ENCODE measurements at regions not wholly inside any gene's neighbourhood (a gene's known extent, or its start where the extent isn't known, plus 50 kb on each side); places are given as distances from the start of the nearest gene placed in this dataset.

- peaks cover 1% of the 10 kb centered on the region for H3K9me3 Mint-ChIP-seq (ENCODE audit: unreplicated experiment)
- H3K4me1 Mint-ChIP-seq (ENCODE audit: low read depth, unreplicated experiment), result peaks cover 9% of the 10 kb centered on the region
- peaks cover 8% of the 10 kb centered on the region for H3K27me3 Mint-ChIP-seq (ENCODE audit: unreplicated experiment)
- no peaks in the 10 kb centered on the region for H3K36me3 Mint-ChIP-seq (ENCODE audit: unreplicated experiment)
- no peak overlapping the region for H3K27ac Mint-ChIP-seq (ENCODE audit: unreplicated experiment)
- no peak for TF ChIP-seq CTCF (IDR thresholded peaks at IDR 0.05; ENCODE audit: partially characterized antibody, unreplicated experiment)
- no peak for DNase-seq
- no peak overlapping the region for H3K4me3 Mint-ChIP-seq (ENCODE audit: unreplicated experiment)
Observed at GRCh38 chr15:69914960-69915359, 182.8 kb downstream of the TLE3 start.

DNA sequence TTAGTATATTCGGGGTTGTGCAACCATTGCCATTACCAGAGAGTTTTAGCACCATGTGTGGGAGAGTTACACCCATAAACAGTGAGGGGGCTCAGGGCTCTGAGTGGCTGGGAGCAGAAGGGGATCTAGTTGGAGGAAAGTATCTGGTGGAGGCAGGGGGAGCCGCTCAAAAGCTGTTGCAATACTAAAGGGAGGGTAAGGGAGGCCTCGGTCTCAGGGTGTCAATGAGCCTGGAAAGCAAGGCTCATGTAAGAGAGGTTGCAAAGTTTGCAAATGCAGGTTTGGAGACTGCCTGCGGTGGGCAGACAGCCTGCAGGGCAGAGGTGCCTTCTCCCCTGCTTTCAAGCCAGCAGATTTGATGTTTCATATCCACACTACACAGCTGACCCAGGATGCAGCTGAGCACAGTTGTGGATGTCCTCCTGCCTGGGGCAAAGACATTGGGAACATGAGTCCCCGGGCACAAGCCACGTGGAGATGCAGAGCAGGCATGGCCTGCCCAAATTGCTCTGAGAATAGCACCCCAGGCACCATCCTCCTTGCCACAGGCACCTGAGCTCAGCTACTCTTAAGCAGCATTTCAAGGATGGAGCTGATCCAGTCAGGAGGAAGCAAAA is 181.4 kb downstream of the TLE3 start:
- H3K4me3 Mint-ChIP-seq (ENCODE audit: unreplicated experiment), result no peak overlapping the region
- H3K27ac Mint-ChIP-seq (ENCODE audit: unreplicated experiment), result no peak overlapping the region
- peaks cover 10% of the 10 kb centered on the region for H3K4me1 Mint-ChIP-seq (ENCODE audit: low read depth, unreplicated experiment)
- H3K36me3 Mint-ChIP-seq (ENCODE audit: unreplicated experiment), result peaks cover 2% of the 10 kb centered on the region
- TF ChIP-seq CTCF (IDR thresholded peaks at IDR 0.05; ENCODE audit: partially characterized antibody, unreplicated experiment), result no peak
- H3K27me3 Mint-ChIP-seq (ENCODE audit: unreplicated experiment), result peaks cover 12% of the 10 kb centered on the region
- H3K9me3 Mint-ChIP-seq (ENCODE audit: unreplicated experiment), result peaks cover 1% of the 10 kb centered on the region
- no peak for DNase-seq

DNA sequence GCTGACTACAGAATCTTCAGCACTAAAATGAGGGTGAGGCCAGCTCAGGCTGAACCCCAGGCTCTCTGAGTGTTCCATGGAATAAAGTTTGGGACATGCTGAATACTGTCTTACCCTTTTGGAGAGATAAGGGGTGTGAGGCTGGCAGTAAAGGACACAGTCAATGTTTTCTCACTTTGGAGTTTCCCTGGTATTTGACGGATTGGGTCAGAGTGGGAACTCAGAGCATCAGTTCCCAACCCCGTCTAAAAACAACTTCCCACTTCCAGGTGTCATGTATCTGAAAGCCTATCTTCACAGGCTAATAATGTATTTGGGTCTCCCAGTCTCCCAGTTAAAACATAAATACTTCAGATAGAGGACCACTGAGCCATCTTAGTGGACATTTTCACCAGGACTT is 180.7 kb downstream of the TLE3 start:
- Mint-ChIP-seq H3K9me3 (ENCODE audit: unreplicated experiment) (peaks cover 3% of the 10 kb centered on the region), H3K36me3 (ENCODE audit: unreplicated experiment) (peaks cover 8% of the 10 kb centered on the region), H3K4me1 (ENCODE audit: low read depth, unreplicated experiment) (peaks cover 10% of the 10 kb centered on the region), H3K27ac (ENCODE audit: unreplicated experiment) (no peak overlapping the region), H3K4me3 (ENCODE audit: unreplicated experiment) (no peak overlapping the region), H3K27me3 (ENCODE audit: unreplicated experiment) (peaks cover 14% of the 10 kb centered on the region)
- DNase-seq, result no peak
- no peak for TF ChIP-seq CTCF (IDR thresholded peaks at IDR 0.05; ENCODE audit: partially characterized antibody, unreplicated experiment)

- H3K9me3 Mint-ChIP-seq (ENCODE audit: unreplicated experiment), result peaks cover 9% of the 10 kb centered on the region
Observed at GRCh38 chr15:69919816-69920215, 177.9 kb downstream of the TLE3 start.

More at GRCh38 chr15:69919816-69920215, 177.9 kb downstream of the TLE3 start:
- Mint-ChIP-seq H3K4me3 (ENCODE audit: unreplicated experiment) (peak overlapping the region; percentile 61), H3K36me3 (ENCODE audit: unreplicated experiment) (peaks cover 23% of the 10 kb centered on the region), H3K4me1 (ENCODE audit: low read depth, unreplicated experiment) (peaks cover 6% of the 10 kb centered on the region), H3K27me3 (ENCODE audit: unreplicated experiment) (peaks cover 15% of the 10 kb centered on the region), H3K27ac (ENCODE audit: unreplicated experiment) (peak overlapping the region; percentile 11)
- DNase-seq, result peak; percentile 40
- no peak for TF ChIP-seq CTCF (IDR thresholded peaks at IDR 0.05; ENCODE audit: partially characterized antibody, unreplicated experiment)

Measured in glutamatergic neuron (in vitro differentiated cells).